GM18870 (cell line): ENCODE measurements at regions not wholly inside any gene's neighbourhood (a gene's known extent, or its start where the extent isn't known, plus 50 kb on each side); places are given as distances from the start of the nearest gene placed in this dataset.
"Not testable (repeated sequence)": the region's sequence is repeated elsewhere in the genome, so short reads cannot be mapped to it uniquely, and the experiment has no call there.

Source experiments
- ATAC-seq: cut with Tn5 transposase; IDR thresholded peaks from one replicate; pipeline ENCODE4 v1.9.1; 2021; ENCODE audit warnings: moderate library complexity; ENCODE audit not compliant: unreplicated experiment

DNA sequence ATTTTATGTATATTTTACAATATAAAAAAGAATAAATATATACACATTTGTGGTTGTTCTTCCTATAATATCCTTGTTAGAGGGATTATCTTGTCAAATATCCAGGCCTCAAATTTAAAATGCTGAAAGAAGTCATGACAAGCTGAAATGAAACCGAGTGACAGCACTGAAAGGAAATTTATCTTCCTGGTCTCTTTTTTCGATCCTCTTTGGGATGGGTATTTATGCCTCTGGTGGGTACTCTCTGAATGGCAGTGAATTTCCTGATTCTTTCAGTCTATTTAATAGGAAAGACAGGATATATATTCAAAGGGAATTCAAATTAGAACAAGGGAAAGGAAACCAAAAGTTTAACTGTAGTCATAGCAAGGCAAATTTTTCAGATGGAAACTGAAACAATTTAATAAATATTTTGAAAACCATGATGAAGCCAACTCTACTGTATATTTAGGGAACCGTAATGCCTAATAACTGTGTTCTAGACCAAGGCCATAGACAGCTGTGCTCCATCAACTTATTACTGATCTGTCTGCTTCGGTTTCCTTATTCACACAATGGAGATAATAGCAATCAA is 97.9 kb downstream of the DLEU7 start:
- no peak for ATAC-seq

DNA sequence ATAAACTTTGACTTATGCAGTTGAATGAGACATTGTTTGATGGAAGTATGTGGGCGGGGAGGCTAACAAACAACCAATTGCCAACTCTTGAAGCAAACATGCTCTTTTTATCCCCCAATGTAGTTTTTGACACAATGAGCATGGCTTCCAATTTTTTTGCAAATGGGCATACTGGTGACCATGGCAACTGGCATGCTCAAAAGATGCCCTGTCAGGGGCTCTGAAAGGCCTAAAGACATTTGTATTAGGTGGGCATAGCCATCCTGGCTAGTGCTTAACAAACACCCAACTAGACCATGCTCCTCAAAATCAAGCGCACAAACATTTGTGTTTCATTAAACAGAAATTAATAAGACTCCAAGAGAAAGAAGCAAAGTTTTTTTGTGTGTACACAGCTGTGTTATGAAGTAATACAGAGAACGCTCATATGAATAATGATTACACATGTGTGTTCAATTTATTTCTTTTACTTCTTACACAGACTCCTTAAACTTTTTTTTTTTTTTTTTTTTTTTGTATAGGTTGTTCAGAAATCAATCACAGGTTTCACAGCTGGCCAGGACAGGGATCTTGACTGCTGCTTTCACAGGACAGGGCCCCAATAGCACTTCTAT is 95.6 kb downstream of the DLEU7 start:
- ATAC-seq: no peak

DNA sequence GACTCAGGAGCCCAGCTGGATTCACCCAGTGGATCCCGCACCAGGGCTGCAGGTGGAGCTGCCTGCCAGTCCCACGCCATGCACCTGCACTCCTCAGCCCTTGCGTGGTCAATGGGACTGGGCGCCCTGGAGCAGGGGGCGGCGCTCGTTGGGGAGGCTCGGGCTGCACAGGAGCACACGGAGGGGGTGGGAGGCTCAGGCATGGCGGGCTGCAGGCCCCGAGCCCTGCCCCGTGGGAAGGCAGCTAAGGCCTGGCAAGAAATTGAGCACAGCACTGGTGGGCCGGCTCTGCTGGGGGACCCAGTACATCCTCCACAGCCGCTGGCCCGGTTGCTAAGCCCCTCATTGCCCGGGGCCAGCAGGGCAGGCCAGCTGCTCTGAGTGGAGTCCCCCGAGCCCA is 90.3 kb downstream of the DLEU7 start:
- ATAC-seq: not testable (repeated sequence)

DNA sequence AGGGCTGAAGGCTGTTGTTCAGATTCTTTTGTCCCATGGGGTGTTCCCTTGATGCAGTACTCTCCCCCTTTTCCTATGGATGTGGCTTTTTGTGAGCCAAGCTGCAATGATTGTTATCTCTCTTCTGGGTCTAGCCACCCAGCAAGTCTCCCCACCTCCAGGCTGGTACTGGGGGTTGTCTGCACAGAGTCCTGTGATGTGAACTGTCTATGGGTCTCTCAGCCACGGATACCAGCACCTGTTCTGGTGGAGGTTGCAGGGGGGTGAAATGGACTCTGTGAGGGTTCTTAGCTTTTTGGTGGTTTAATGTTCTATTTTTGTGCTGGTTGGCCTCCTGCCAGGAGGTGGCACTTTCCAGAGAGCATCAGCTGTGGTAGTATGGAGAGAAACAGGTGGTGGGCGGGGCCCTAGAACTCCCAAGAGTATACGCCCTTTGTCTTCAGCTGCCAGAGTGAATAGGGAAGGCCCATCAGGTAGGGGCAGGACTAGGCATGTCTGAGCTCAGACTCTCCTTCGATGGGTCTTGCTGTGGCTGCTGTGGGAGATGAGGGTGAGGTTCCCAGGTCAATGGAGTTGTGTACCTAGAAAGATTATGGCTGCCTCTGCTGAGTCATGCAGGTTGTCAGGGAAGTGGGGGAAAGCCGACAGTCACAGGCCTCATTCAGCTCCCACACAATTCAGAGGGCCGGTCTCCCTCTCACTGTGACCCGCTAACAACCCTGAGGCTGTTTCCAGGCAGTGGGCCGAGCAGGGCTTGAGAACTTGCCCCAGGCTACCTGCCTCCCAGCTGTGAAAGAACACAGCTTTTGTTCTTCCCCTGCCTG is 87.4 kb downstream of the DLEU7 start:
- not testable (repeated sequence) for ATAC-seq

DNA sequence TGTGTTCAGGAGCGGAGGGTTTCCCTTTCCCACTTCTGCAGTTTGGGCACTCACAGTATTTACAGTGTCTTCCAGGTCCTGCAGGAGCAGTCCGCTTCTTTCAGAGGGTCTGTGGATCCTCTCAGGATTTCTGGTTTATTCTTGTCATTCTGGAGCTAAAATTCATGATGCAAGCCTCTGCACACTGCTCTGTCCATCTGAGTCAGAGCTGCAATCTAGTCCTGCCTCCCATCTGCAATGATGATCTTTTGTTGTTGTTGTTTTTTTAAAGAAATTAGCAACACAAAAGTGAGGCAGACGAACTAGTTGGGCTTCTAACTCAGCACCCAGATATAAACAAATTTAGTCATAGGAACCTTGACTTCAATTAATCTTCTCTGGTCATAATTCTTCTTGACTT is 86.5 kb downstream of the DLEU7 start:
- no peak for ATAC-seq

DNA sequence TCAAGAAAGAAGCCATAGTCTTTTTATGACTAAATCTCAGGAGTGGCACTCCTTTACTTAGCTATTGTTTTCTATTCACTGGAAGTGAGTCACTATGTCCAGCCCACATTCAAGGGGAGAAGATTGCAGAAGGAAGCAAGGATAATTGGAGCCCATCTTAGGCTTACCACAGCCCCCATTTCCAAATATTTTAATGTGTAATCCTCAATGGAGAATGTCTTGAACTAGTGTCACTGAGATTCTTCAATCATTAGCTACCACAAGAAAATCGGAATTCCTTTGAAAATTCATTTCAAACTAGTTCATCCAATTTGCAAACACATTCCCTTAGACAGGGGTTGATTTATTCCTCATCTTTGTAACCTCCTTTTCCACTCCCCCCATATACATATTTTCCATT is 84.7 kb downstream of the DLEU7 start:
- ATAC-seq: no peak

DNA sequence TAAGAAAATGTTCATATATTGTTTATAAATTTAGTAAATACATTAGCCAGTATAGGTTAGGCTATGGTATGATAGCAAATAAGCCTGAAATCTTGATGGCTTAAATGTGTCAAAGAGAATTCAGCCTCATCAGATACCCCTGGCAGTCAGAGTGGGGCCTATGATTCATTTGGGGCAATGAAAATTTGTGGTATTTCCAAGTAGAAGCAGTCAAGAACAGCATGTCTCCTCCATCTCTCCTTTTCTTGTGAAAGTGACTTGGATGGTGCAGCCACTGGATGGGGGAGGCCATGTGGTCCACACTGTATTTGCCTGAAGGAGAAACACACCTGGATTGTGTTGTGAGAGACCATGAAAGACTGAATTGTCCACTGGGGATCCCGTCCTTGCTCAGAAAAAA is 82.7 kb downstream of the DLEU7 start:
- no peak for ATAC-seq

DNA sequence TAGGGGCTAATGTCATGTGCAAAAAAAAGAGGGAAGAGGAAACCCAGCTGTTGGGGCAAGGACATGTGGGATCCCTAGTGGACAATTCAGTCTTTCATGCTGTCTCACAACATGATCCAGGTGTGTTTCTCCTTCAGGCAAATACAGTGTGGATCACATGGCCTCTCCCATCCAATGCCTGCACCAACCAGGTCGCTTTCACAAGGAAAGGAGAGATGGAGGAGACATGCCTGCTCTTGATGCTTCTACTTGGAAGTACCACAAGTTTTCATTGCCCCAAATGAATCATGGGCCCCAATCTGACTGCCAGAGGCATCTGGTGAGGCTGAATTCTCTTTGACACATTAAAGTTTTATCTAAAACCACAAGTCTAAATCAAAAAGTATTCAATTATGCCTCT is 82.1 kb downstream of the DLEU7 start:
- ATAC-seq: no peak

DNA sequence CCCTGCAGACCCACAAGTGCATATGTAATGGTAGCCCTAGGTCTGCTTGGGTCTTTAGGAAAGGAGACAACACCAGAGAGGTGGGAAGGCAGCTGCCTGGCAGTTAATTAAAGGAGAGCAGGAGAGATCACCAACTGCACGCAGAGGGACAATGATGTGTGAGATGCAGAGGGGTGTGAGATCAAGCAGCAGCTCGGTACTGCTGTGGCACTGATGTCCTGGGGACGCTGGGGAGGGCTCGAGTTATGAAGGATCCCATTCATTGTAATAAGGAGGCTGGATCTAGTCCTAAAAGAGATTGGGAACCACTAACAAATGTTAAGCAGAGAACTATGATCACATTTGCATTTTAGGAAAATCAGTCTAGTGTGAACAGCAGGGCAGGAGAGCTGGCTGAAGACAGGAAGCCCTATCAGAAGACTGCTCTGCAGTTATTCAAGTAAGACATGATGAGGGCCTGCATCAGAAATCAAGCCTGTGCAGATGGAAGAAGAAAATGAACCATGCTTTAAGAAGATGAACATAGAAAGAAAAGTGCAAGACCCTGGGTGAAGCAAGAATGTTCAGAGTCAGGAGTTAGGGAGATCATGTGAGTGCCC is 80.4 kb downstream of the DLEU7 start:
- no peak for ATAC-seq

DNA sequence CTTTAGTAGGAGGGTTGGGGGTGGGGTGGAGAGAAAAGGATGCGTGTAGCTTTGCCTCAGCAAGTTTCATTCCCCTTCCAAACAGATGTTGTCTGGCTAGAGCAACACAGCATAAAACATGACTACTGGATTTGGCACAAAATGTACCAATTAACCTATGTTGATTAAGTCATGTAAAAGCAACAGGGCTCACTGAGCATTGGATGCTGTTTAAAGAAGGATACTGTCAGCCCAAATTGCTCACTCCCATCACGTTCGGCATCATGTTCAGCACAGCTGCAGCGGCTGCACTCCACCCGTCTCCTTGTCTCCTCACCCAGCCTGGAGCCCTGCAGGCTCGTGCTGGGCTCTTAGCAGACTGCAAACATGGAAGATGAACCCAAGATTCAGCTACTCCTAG is 77.5 kb downstream of the DLEU7 start:
- no peak for ATAC-seq

DNA sequence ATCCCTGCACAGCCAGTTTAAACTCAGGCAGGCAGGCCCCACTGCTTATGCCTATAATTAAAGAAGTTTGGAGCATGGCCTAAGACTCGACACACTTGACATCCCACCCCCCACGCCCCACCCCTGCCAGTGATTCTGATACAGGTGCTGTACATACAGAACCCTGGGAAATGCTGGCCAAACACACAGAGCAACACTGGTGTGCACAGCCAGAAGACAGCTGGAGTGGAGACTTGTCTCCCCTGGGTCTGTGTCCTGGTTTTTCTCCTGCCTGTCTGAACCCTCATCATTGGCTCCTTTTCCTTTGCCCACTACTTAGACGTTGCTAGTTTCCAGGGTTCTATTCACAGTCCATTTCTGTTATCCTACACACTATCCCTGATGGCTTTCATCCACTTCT is 76.8 kb downstream of the DLEU7 start:
- ATAC-seq: no peak

DNA sequence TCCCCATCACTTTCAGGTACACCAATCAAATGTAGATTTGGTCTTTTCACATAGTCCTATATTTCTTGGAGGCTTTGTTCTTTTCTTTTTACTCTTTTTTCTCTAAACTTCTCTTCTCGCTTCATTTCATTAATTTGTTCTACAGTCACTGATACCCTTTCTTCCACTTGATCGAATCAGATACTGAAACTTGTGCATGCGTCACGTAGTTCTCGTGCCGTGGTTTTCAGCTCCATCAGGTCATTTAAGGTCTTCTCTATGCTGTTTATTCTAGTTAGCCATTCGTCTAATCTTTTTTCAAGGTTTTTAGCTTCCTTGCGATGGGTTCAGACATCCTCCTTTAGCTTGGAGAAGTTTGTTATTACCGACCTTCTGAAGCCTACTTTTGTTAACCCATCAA is 70.6 kb downstream of the DLEU7 start:
- ATAC-seq: not testable (repeated sequence)
